A172 (cell line): ENCODE measurements at regions not wholly inside any gene's neighbourhood (a gene's known extent, or its start where the extent isn't known, plus 50 kb on each side); places are given as distances from the start of the nearest gene placed in this dataset.
"Not testable (repeated sequence)": the region's sequence is repeated elsewhere in the genome, so short reads cannot be mapped to it uniquely, and the experiment has no call there.

Experiments
- DNase-seq: peaks from one replicate; pipeline ENCODE4 v3.0.0-alpha.2; 2015; ENCODE audit warnings: low spot score

DNA sequence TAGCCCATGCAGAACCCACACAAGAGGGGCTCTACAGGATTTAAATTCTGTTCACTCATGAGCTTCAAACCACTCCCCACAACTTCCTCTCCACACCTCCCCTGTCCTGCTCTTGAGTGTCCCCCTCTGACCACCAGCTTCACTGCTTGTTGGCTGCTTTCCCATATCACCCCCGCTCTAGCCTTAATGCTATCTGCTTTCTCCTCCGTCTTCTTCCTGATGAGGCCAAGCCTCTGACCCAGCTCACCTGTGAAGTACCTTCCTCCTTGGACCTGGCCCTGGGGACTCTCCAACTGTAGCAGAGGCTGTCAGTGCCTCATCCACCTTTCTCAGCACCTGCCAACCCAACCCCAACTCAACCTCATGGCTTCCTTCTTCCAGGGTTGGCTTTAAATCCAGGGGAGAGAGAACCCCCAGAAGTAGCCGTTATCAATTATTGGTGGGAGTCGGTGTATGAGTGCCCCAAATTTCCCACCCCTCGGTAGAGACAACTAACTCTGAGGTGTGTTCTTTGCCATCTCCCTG is 174.8 kb downstream of the MINAR1 start:
- no peak for DNase-seq

DNA sequence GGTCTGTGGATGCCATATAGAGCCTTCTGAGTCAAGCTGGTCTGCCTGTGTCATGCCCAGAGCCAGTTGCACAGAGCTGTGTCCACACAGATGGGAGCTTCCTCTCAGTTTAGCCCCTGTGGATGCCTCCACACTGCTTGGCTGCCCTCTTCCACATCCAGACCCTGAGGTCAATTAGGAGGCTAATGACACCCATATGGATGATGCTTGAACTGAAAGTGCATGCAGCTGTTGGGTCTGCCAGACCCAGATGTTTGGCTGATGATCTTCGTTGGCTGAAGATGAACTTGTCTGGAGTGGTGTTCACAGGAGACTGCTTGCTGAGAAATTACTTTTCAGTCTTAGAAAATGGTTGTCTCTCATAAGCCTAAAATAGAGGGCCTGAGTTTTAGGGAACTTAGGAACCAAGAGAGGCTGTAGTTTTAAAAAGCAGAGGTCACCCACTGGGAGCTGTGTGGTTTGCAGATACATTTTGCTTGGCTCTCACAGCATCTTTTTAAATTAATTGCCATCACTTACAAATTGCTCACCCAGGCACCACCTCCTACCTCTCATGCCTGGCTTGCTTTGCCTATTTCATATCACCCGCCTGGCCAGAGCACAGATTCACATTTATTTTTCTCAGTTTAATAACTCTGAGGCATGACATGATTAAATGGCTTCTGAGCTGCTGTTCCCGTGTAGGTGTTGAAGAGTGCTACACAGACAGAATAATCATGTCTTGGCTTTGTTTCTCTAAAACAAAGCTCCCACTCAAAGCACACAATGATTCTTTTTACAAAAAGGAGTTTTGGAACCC is 176.1 kb downstream of the MINAR1 start:
- DNase-seq = no peak

DNA sequence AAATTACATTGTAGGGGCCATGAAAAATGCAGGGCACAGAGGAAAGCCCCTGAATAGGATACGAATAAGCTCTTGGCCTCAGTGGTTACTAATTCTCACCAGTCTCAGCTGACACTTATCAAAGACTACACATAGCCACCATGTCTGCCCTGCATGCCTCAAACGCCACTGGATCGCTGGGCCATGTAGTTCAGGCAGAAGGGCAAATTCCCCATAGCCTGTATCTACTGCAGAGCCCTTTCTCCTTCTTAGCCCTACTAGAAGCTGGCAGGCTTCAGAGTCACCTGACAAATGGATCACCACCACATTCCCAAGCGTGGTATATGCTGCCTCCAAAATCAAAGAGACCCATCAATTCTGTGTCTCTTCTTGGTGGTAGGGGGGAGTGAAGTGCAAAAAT is 177.4 kb downstream of the MINAR1 start:
- DNase-seq = no peak

DNA sequence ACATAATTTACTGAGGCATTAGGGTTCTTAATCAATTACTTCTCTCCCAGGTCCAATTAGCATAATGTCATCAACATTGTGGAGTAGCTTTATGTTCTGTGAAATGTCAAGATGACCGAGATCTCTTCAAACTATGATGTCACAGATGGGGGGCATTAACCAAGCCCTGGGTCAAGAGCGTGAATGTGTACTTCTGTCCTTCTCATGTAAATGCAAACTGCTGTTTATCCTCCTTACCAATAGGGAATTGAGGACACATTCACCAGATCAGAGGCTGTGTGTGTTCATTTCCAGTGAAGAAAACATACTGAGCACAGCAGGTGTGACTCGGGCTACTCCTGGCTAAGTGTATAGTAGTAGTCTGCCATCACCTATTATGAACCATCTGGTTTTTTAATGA is 177.9 kb downstream of the MINAR1 start:
- DNase-seq = no peak

DNA sequence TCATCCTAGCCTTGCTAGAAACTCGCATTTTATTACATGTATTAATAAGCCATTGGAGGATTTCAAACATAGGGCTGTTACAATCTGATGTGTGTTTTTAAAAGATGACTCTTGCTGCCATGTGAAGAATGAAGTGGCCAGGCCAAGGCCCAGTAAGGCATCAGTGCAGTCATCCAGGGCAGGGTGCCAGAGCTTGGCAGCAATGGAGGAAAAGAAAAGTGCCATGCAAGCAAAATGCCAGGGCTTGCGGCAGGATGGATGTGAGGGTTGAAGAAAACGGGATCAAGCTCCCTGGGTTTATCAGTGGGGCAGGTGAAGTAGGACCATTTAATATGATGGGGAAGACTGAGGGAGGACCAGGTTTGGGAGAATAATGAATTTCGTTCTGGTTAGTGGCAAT is 183.6 kb downstream of the MINAR1 start:
- DNase-seq = no peak

DNA sequence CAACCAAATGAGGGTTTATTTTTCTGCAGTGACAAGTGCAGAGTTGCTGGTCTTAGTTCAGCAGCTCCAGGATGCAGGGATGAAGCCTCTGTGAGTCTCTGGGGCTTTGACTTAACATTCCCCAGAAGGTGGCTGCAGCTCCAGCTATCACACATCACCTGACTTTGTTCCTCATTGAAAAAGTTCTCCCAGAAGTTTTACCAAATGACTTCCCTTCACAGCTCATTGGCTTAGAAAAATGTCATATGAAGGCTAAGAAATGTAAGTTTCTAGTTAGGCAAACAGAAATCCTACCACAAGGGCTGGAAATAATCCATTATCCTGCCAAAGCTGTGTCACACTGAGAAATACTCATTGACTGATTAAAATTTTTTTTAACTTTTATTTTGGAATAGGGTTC is 184.9 kb downstream of the MINAR1 start:
- DNase-seq = no peak

DNA sequence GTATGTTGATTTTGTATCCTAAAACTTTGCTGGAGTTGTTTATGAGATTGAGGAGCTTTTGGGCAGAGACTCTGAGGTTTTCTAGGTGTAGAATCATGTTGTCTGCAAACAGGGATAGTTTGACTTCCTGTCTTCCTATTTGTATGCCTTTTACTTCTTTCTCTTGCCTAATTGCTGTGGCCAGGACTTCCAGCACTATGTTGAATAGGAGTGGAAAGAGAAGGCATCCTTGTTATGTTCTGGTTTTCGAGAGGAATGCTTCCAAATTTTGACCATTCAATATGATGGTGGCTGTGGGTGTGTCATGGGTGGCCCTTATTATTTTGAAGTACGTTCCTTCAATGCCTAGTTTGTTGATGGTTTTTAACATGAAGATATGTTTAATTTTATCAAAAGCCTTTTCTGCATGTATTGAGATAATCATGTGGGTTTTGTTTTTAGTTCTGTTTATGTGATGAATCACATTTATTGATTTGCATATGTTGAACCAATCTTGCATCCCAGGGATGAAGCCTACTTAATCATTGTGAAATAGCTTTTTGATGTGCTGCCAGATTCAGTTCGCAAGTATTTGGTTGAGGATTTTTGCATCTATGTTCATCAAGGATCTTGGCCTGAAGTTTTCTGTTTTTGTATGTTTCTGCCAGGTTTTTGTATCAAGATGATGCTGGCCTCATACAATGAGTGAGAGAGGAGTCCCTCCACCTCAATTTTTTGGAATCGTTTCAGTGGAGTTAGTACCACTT is 188.1 kb downstream of the MINAR1 start:
- DNase-seq = no peak

DNA sequence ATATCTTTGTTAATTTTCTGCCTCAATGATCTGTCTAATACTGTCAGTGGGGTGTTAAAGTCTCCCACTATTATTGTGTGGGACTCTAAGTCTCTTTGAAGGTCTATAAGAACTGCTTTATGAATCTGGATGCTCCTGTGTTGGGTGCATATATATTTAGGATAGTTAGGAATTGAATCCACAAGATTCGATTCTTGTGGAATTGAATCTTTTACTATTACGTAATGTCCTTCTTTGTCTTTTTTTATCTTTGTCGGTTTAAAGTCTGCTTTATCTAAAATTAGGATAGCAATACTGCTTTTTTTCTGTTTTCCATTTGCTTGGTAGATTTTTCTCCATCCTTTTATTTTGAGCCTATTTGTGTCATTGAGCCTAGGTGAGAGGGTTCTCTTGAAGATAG is 189.7 kb downstream of the MINAR1 start:
- DNase-seq = not testable (repeated sequence)

DNA sequence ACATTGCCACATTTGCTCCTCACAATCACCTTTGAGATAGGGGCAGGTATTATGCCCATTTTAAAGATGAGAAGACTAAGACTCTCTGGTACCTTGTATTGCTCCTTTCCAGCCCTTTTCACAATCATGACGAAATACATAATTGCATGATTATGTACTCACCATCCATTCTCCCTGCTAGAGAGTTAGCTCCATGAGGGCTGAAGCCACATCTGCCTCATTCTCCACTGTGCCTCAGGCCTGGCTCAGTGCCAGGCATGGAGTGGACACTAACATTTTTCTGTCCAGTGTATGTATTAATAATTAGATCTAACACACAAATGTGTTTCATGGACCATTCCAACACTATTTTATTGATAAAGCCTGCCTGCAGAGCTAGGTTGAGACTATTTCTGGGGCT is 191.4 kb downstream of the MINAR1 start:
- DNase-seq = no peak

DNA sequence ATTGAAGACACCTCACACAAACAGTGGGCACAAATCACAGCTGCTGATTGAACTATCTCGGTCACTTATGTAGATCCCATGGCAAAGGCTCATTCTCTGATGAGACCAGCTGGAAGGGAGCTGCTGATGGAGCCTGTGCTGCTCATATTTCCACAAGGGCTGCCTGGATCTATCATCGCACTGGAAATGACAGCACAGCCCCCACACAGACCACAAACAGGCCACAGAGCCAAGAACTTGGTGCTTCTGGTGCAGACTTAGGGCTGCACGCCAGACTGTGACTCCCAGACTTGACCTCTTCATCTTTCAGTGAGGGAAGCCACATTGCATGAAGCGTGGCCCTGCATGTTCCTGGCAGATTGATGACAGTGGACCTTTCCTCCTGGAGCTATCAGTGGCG is 197.6 kb downstream of the MINAR1 start:
- DNase-seq = no peak

DNA sequence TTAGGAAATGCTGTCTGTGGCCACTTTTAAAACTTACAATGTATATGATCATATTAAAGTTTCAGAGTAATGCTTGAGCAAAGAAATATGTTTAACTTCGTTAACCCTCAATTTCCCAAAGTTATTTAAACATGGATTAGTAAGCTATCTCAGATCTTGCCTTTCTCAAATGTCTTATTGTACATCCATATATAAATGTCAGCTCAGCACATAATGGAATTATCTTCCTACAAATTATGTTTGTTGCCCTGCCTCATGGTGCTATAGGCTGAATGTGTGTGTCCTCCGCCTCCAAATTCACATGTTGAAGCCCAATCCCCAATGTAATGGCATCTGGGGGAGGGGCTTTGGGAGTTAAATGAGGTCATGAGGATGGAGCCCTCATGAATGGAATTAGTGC is 200.3 kb downstream of the MINAR1 start:
- DNase-seq = no peak

DNA sequence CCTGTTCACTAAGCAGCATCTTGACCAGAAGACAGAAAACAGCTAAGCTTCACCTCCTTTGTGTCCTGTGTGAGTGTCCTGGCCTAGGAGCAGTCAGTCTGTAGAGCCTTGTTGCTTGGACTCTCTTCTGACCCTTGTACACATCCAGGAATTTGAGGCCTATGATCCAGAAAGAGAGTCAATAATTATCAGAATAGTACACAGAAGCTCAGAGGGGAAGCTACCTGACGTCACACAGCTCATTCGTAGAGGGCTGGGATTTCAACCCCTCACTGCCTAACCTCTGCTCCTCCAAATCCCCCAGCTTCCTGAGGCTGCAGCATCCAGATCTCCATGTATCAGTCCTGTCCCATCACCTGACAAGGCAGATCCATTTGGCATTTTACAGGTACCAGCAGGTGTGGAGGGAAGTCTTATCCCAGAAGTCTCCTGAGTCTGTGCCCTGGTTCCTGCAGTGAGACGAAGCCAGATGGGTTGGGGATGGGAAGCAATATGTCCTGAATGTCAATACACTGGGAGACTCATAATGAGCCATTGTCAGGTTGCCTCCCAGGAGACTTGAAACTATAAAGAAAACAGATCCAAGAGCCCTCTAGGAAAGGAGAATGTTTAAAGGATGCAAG is 203.1 kb downstream of the MINAR1 start:
- DNase-seq = no peak

DNA sequence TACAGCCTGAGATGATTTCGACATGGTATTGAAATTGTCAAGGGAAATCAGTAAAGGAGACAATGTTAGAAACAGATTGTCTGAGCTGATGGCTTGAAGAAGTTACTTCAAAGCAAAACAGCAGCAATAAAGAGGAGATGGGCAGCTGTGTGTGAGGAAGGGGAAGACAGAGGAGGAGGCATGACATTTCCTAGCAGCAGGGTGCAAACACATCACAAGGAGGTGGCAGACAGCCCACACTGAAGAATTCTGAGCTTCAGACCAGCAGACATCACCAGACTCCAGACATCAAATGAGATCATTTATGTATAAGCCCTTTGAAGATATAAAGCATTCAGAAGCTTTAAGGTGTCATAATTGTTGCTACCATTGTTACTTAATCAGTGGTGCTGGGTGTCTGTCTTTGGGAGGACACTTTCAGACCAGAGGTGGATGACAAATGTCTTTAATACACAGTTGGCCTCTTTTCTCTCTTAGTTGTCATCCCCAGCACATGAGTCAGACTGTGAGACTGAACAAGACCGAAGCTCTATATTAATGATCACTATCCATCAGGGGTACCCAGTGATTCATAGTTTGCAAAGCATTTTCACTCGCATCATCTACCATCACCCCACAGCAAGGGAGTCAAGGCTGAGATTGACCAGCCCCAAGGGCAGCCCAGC is 203.9 kb downstream of the MINAR1 start:
- DNase-seq = peak; percentile 41

DNA sequence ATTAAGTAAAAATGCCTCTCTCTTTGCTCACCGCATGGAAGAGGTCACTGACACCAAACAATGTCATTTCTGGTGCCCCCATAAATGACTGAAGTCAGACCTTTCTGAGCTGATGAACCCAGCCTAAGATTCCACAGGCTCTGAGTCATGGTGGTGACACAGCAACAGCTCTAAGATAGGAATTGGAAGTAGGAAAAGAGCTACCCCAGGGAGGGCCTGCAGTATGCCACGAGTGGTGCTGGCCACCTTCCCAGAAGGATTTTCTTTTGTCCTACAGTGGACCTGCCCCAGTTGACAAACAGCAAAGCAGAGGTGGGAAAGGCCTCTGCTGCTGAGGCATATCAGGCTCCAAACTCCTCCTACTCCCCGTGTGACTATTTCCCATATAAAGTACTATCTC is 208.1 kb downstream of the MINAR1 start:
- DNase-seq = peak; percentile 96

DNA sequence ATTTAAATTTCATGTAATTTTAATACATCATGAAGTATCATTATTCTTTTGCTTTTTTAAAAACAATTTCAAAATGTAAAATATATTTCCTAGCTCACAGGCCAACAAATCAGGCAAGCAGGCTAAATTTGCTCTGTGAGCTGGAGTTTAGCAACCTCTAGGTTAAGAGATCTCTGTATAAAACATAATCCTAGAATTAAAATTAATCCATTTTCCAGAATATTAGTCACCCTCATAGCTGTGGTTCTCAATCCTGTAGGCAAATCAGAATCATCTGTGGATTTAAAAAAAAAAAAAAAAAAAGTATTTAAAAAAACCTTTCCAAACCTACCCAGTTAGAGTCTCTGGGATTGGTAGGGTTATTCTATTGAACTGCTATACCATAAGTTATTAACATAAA is 209.7 kb downstream of the MINAR1 start:
- DNase-seq = no peak

DNA sequence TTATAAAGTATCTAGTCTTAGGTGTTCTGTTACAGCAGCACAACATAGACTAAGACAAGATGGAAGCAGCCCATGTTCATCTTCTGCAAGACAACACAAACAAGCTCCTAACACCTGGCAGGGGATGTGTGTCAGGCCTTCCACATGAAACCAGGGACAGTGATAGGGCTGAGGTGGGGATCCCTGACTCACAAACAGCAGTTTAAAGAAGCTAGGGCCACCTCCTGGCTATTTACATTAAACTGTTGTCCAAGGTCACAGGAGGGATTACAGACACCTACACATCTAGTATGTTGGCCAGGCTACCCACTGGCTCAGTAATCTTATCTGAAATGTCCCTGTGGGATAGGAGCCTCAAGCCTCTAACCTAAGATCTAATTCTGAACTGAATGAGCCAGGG is 211.3 kb downstream of the MINAR1 start:
- DNase-seq = no peak

DNA sequence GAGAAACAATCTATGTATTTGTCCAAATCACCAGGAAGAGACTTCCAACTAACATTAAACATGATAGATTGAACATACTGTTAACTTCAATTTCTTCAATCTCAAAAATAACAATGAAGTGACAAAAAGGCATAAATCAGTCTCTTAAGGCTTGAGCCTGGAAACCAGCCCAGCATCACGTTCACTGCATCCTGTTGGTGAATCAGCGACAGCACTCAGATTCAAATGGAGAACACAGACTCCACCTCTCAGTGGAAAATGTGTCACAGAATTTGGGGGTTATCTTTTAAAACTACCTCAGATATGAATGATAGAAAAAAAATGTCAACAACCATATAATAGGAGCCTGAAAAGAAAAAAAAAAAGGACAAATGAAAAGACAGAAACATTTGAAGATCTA is 212.0 kb downstream of the MINAR1 start:
- peak; percentile 87 for DNase-seq

DNA sequence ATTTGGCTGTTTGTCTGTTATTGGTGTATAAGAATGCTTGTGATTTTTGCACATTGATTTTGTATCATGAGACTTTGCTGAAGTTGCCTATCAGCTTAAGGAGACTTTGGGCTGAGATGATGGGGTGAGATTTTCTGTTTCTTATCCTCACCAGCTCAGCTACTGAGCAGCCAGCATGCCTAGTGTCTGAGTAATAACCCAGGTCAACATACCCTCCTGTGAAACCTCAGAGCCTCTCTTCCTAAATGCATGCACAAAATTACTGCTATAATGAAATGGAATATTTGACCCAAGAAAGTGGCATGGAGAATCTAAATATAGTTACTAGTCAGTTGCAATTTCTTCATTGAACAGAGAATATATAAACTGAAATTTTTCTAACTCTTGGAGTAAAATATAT is 220.8 kb downstream of the MINAR1 start:
- not testable (repeated sequence) for DNase-seq

DNA sequence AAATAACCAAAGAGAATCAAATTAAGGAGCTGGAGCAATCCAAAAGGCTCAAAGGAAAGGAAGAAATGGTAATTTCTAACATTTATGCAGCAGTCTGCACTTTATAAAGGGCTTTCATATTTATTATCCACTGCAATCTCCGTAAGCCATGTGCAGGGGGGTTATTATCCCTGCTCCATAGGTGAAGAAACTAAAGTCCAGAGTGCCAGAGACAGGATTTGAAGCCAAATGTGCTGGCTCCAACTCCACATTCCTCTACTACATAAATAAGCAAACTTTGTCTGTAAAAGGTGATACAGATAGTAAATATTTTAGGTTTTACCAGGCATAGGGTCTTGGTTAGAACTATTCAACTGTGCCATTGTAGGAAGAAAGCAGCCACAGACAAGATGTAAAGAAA is 221.4 kb downstream of the MINAR1 start:
- DNase-seq = no peak

DNA sequence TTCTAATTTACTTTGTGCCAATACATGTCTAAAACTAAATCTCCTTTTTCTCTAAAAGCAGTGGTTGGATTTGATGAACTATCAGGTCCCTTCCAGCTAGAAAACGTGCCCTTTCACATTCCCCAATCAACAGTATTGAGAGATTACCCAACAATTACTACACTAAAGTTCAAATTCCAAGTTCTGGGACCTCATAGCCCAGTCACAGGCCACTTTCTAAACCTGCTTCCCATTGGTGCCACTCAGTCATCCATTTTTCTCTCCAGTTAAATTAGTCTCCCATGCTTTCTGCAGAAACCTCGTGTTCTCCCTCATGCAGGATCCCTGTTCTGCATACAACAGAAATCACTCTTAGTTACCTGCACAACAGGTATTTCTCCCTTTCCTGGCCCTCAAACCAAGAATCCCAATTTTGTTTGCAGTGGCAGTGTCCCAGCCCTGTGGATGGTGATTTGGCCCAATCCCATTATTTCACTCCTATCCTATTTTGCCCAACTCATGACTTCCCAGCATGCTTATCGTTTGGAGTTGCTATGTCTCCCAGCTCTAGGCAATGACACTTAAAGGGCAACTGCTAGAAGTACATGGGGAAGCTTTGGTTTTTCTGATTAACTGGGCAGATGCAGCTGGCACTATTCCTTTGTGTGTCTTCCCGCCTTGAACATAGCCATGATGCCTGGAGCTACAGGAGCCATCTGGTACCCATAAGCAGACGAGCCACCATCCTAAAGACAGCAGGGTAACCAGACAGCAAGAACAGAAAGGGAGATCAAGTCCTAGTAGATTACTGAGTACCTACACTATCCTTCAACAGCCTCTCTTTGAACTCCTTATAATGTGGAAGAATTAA is 224.2 kb downstream of the MINAR1 start:
- no peak for DNase-seq

DNA sequence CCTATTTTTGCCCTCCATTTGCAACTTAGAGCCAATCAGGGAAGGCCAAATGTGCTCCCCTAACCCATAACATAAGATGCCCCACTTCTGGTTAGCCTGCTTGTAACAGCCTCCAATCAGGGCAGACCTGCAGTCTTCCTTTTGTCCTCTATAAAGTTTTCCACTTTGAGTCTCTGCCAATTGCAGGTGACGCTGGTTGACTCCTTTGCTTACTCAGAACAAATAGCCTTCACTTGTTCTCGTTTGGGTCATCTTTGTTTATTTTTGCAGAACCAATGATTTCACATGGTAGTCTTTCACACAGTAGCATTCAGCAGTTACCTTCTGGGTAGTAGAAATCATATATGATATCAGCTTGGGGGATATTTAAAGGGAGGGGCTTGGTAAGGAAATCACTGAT is 225.6 kb downstream of the MINAR1 start:
- no peak for DNase-seq
